ENCODE measurements at regions not wholly inside any gene's neighbourhood (a gene's known extent, or its start where the extent isn't known, plus 50 kb on each side); places are given as distances from the start of the nearest gene placed in this dataset.

DNA sequence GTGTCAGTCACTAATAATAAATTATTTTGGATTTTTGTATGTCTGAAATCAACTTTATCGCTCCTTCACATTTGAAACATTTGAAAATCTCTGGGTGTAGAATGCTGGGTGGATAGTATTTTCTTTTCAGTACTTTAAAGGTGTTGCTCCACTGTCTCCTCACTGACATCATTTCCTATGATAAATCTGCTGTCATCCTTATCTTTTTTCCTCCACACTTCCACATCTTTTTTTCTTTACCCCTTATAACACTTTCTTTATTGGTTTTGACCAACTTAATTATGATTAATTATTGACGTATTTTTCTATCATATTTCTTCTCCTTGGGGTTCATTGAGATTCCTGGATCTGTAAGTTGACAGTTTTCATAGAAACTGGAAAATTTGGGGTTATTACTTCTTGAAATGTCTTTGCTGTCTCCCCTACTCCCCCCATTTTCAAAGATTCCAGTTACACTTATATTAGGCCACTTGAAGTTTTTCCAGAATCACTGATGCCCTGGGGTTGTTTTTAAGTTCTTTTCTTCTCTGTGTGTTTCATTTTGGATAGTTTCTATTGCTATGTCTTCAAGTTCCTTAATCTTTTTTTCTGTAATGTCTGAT lies 177.5 kb upstream of the DIO3 start:
- no peak for DNase-seq

DNA sequence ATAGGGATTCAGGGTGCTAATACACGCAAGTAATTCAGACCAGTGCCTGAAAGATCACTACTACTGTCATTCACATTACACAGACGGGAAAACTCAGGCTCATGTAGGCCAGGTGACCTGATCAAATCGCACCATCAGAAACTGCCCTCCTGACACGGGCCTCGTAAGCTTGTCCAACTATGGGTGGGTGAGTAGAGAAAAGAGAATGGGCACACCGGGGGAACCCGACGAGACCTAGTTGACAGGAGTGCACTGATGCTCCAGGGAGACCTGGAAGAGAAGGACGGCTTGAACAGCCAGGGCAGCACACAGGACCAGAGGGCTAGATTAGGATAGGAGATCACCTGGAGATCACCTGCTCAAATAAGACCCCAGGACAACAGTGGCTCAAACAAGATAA lies 166.9 kb upstream of the DIO3 start:
- DNase-seq, result no peak

DNA sequence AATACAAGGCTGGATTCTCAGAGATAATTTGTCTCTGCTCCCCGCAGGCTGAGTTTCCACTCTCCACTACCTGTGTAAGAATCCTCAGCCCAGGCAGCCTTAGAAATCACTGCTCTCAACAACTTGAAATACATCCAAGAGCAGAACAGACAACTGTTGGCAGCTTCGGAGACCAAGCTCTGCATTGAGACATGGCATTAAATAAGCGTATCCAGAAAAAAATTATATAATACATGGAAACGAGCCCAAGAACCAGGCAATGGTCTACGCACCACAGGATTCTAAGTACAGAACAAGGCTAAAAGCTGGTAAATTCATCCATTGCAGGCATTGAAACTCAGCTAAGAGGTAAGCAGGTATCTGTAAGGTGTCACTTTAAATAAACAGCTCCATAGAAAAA lies 165.5 kb upstream of the DIO3 start:
- no peak for DNase-seq

DNA sequence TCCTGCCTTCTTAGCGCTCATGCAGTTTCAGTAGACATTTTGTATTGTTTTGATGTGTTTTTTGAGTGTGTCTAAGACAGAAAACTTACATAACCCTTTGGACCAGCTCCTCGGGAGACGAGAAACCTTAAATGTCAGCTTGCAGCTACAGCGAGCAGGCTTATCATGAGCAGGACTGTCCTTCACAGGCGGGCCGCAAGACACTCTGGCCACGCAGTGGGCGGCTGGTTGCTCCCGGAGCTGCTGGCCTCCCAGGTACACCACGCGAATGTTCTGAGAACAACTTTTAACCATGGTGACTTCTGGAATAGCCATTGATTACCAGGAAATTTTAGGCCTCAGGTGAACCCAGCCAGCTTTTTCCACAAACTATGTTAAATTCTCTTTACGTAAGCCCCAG lies 164.1 kb upstream of the DIO3 start:
- DNase-seq, result no peak

DNA sequence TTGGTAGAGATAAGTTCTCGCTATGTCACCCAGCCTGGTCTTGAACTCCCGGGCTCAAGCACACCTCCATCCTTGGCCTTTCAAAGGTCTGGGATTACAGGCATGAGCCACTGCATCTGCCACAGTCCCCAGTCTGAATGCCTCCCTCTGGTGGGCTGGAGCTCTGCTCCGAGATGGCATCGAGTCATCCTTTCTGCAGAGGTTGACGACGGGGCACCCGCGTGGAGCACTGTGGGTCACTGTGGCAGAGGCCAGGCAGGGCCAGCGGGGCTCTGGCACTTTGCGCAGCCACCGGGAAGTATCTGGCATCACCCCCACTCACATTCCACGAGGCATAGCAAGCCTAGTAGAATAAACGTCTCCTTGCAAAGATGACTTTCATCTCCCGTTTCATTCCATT lies 163.3 kb upstream of the DIO3 start:
- DNase-seq, result no peak

DNA sequence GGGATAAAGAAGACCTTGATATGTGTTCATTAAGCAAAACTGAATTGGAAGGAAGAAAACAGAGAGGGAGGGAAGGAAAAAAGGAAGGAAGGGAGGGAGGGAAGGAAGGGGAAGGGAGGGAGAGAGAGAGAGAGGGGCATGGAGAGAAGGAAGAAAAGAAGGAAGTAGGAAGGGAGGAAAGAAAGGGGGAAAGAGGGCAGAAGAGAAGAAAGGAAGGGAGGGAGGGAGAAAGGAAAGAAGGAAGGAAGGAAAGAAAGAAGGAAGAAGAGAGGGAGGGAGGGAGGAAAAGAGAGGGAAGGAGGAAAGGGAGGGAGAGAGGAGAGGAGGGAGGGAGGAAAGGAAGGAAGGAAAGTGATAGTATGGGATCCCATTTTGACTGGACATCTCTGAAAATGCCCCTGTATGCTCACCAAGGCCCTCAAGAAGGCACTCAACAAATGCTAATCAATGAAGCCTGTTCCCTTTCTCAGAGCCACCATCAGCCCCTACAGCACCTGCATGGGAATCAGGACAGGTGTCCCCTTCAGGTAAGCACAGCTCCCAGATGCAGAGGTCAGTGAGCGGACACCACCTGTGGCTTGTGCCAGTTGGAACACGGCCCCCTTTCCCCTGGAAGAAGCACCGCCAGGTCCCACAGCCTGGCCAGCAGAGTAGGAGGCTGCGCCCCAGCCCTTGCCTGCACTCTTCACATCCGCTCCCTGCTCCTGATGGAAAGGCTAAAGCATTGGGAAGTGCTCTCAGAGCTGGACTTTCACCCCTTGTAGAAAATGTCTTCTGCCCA lies 161.4 kb upstream of the DIO3 start:
- DNase-seq, result no peak

DNA sequence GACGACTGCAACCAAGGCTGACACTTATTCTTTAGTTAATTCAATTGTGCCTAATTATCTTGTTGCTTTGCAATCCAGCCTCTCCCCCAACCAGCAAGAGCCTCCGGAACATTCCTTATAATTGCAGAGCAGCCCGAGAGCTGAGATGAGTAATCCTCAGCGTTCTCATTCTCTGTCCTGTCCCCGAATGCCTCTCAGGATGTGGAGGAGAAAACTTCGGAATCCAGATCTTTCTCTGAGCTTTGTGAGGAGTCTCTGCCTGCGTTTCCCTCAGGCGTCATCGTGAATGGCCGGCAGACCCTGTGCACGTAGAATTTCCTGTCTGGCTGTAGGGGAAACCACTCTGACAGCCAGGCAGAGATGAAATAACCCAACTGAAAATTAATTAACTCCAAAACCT lies 160.5 kb upstream of the DIO3 start:
- DNase-seq, result no peak

DNA sequence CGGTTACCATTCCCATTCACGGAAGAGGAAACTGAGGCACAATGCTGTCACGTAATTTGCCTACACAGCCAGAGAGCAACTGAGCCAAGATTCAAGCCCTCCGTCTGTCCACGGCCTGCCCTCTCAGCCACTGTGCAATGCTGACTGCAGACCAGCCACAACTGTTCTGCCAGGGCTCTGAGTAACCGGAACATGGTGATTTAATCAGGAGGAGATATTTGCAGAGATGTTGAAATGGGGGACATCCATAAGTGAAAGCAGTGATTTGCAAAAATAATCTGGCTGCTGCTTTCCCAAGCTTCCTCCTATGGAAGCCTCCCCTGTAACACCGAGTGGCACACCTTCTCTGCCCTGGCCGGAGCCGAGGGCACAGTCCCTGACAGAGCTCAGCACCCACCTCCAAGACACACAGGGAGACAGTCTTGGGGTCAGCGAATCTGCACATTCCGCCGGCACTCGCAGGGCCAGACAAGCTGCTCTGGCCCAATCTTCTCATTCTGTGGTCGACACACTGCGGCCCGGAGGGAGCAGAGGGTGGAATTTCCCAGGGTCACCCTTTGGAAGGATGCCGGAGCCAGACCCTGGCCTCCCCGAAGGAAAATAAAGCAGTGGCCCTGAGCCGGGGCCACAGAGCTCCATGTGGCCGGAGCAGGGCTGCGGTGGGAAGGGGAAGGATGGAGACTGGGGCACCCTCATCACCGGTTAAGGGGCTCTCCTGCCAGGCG lies 158.2 kb upstream of the DIO3 start:
- no peak for DNase-seq

DNA sequence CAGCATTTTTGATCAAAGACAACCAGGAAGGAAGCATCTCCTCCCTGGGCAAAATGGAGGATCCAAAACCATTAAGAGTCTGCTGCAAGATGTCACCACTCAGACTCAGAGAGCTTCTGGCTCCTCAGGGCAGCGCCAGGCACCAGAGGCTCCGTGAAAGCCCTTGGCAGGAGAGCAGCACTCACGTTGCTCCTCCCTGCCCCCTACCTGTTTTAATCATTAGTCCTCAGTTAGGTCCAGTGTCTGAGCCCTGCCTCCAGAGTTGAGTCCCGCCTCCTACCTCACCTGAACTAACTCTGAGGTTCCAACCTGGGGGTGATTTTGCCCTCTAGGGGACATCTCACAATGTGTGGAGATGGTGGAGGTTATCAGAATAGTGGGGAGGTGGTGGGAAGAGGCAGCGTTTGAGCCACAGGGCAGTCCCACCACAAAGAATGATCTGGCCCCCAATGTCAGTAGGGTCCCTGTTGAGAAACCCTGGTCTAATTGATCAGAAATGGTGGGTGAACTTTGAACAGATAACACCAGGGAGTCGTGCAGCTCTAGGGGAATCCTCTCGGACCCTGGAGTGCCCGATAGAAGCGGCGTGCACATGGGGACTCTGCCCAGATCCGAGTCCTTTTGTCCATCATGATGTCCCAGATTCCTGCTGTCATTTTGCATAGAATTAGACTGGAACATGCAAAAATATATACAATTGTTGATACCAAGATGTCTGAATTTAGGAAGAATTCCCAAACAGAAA lies 156.7 kb upstream of the DIO3 start:
- no peak for DNase-seq

DNA sequence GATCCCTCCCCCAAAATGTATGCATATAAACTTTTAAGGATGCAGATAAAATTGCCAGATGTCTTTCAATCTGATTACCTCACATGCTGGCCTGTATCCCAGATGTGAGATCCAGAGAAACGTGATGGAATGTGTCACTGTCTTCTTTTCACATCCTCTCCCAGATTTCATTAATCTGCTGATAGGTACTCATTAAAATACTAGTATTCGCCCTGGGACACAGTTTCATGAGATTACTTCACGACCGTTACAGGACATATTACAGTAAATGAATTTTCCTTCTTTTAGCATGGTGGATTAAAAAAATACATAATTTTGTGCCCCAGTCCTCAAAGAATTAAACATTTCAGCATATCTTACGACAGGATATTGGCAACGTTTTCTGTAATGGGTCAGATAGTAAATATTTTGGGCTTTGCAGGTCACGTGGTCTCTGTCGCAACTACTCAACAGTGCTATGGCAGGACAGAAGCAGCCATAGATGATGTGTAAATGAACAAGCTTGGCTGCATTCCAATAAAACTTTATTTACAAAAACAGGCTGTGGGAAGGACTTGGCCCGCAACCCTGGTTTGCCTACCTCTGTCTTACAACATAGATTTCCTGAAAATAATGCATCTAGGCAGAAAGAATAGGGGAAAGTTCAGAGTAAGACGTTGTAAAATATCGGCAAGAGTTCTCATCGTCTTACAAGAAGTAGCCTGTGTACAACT lies 156.0 kb upstream of the DIO3 start:
- no peak for DNase-seq

DNA sequence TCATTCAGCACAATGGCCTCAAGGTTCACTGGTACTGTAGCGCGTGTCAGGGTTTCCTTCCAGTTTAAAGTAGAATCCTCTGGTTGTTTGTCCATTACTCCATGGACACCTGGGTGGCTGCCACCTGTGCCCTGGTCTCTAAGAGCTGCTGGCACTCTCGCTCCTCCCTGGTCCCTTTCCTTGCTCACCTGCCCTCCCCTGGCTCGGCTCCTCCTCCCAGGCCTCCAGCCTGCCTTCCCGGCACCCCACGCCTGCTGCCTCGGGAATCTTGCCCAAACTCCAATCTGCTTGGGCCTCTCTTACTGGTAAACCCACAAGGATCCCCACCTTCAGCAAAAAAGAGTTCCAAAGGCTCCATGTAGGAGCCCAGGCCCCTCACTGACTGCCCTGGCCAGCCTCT lies 154.4 kb upstream of the DIO3 start:
- DNase-seq, result no peak

DNA sequence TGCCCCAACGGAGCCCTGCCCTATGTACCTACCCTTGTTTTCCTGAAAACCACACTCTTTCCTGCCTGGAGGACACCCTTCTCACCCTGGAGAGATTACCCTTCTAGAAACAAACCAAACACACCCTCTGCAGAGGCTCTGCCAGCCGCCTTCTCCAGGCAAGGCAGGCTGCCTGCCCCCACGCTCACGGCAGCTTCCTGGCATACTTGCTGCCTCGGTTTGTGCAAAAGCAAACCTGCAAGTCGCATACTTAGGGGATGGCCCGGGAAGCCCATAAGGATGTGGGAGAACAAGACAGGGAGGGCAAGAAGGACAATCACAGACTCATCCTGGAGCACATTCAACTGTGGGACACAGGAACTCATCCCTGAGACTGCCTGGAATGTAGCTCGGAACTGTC lies 154.0 kb upstream of the DIO3 start:
- DNase-seq, result no peak

DNA sequence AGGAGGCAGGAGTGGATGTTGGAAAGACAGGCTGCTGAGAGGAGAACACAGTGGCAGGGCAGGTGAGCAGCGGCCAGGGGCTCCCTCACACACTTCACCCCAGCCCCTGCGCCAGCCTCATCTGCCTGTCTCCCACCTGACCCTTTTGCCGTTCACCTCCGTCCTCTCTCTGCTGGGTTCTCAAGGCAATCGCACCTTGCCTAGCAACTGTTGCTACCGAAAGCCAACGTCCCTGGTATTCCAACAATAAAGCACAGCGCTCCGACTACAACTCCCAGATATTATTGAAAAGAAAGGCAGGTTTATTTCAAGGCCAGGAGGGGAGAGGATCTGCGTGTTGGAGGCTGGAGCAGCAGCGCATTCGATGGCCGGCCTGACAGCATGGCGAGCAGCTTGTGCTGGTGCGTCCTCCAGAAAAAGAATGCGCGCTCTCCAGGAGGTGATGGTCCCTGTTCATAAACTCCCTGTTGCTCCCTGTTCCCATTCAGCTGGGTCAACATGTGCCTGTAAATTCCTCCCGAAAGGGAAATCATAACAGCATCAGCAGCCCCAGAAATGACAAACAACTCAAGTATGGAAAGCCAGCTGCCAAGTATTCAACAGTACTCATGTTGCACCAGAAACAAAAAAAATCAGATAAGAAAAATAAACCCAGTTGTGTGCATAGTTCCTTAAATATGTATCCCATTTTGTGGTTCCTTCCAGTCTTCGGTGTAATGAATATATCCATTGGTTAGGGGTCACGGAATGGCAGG lies 153.0 kb upstream of the DIO3 start:
- peak; percentile 22 for DNase-seq

DNA sequence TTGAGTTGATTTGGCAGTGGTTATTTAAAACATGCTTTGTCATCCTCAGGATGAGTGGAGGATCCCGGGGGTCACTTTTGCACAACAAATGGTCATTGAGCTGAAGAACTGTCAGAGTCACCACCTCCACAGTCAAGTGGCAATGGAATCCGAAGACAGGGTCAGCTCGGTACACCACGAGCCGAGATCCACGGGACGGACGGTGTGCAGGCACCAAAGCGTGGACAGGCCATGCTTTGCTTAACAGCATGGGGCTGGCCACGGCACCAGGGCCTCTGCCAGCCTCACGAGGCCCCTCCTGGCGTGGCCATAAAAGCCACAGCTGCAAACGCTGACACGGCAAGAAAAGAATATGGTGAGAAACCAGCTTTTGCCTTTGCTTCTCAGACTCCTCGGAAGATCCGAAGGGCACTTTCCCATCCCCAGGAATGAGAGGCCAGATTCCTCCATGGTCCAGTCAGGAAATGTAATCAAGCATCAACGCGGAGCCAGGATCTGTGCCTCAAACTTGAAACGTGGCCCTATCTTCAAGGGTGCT lies 152.2 kb upstream of the DIO3 start:
- DNase-seq, result no peak

DNA sequence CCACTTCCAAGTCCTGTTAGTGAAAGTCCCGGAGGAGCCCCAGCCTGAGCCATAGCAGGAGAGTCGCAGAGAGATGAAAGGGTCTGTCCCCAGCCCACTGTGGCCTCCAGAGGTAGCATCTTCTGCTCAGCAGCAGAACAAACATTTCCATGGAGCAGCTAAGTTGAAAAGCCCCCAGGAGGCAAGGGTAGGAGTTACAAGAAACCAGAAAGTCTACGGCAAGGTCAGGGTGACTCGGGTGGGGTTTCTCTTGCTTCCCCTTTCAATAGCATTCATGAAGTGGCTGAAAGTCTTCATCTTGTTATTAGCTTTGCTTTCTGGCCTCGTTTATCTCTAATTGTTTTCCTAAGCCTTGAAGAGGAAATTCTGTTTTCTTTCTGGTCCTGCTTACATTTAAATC lies 151.2 kb upstream of the DIO3 start:
- DNase-seq, result no peak

DNA sequence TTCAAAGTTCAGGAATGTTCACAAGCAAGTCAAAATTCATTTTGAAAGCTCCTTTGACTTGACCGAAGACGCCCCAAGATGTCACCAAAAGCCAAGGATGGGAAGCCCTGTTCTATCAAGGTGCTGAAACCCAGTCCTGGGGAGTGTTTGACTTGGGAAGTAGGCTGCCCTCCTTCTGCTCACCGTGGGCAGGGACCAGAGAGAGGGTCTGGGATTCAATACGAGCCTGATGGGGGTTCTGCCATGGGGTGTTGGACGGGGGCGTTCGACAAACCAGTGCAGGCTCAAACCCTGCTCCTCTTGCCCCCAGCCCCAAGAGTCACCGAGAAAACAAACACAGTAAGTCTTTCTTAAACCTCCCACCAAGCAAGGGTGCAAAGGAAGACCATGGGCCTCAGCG lies 150.1 kb upstream of the DIO3 start:
- no peak for DNase-seq

DNA sequence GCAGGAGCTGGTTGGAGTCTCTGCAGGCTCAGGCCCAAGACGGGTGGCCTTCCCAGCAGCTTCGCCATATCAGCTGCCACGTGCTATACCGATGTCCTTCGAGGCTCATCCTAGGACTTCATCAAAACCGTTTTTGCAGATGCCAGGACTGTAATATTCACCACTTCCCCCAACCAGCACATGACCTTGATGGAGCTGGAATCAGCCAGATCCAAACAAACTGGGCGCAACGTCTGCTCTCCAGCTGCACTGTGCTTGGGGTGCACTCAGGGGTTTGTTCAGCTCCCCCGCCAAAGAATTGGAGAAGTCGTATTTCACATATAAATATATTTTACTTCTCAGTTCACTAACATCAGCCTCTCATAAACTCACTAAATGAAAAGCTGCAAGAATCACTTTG lies 149.5 kb upstream of the DIO3 start:
- DNase-seq, result no peak

DNA sequence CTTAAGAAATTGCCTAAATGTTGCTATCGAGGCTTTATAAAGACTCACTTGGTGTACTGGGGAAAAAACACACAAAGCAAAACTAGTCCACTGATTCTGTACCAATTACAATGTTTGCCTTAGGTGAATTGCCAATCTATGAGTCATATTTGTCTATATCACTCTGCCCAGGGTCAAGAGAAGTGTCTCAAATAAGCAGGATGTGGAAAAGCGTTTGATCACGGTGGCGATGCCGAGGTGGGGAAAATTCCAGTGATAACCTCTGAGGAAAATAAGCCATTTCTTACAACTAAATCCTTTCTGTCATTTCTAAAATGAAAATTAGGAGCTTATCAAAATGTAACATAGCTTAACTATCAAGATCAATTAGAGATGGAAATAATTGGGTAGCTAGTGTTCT lies 148.6 kb upstream of the DIO3 start:
- DNase-seq, result no peak

DNA sequence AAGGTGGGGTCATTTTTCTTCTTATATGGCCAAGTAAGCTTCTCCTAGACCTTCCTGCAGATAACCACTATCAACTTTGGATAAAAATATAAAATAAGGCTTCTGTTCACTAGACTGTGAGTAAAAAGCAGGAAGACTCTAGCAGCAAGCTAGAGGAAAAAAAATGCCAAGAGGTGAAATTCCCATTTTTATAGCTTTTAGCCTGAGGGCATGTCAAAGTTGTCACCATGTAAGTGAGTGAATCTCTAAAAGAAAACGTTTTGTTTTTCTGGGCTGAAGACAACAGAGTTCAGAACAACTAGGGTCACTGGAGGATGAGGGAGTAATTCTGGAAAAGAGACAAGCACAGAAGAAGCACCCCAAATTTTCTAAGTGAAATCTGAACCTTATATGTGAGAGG lies 143.9 kb upstream of the DIO3 start:
- DNase-seq, result no peak

DNA sequence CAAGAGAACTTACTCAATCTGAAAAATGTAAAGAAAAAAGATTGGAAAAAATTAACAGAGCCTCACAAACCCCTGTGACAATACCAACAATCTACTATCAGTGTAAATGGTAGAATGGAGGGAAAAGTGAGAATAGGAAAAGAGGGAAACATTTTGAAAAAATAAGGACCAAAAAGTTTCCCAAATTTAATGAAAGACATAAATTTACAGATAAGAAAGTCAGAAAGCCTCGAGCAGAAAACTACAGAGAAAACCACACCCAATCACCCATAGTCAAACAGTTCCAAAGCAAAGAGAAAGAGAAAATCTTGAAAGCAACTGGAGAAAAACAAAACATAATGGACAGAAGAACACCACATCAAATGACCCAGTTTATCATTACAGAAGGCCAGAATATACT lies 142.7 kb upstream of the DIO3 start:
- no peak for DNase-seq

DNA sequence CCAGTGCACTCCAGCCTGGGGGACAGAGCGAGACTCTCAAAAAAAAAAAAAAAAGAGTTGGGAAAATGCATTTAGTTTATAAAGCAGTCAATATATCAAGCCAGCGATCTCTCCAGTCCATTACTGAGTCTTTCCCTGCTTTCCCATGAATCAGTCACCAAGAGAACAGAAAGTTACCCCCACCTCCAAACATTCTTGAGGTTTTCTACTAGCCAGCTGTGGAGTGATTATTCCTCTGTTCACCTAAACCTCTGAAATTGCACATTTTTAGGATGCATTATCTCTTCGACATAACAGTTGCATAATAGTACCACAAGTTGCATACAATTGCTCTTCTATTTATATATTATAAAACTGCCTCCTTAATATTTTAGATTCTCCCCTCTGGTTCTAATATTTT lies 134.8 kb upstream of the DIO3 start:
- no peak for DNase-seq

DNA sequence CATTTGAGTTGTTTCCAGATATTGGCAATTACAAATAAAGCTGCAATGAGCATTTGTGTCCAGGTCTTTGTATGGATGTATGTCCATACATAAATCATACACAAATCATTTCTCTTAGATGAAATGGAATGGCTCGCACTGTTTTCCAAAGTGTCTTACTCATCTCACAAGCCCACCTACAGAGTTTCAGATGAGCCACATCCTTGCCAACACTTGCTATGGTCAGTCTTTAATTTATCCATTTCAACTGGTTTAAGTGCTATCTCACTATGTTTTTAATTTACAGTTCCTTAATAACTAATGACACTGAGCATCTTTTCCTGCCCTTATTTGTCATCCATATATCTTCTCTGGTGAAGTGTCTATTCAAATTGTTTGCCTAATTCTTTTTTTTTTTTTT lies 132.9 kb upstream of the DIO3 start:
- no peak for DNase-seq
